HEK293 (cell line): ENCODE measurements at regions not wholly inside any gene's neighbourhood (a gene's known extent, or its start where the extent isn't known, plus 50 kb on each side); places are given as distances from the start of the nearest gene placed in this dataset.

ENCODE experiments used
- KLF1 ChIP-seq: fragments of 450-650 bp; formaldehyde crosslinking; IDR thresholded peaks from 2 replicates; pipeline ENCODE4 v1.5.1; 2016; ENCODE audit warnings: missing biosample characterization, missing genetic modification characterization
- SP7 ChIP-seq: fragments of 450-650 bp; formaldehyde crosslinking; IDR thresholded peaks from 2 replicates; pipeline ENCODE4 v1.5.1; 2016; ENCODE audit warnings: missing biosample characterization, missing genetic modification characterization
- TSHZ1 ChIP-seq: fragments of 450-650 bp; formaldehyde crosslinking; IDR thresholded peaks from 2 replicates; pipeline ENCODE4 v1.5.1; 2016; ENCODE audit warnings: missing biosample characterization, missing genetic modification characterization, borderline replicate concordance
- YY1 ChIP-seq: fragments of 450-650 bp; formaldehyde crosslinking; IDR thresholded peaks from 2 replicates; pipeline ENCODE4 v1.5.1; 2018; ENCODE audit warnings: missing biosample characterization, missing genetic modification characterization
- ZFHX2 ChIP-seq: fragments of 450-650 bp; formaldehyde crosslinking; conservative IDR thresholded peaks from 2 replicates; pipeline ENCODE4 v1.5.1; 2016; ENCODE audit warnings: missing biosample characterization, missing genetic modification characterization
- ZNF140 ChIP-seq: fragments of 450-650 bp; formaldehyde crosslinking; IDR thresholded peaks from 2 replicates; pipeline ENCODE4 v1.5.1; 2016; ENCODE audit warnings: missing biosample characterization, missing genetic modification characterization
- ZNF274 ChIP-seq, 2 experiments: fragments of 200-500 bp in 1 of 2; fragments of 450-650 bp in 1 of 2; sonication (Bioruptor generic) in 1 of 2; formaldehyde crosslinking in 1 of 2; IDR thresholded peaks; 2 replicates each; pipeline versions ENCODE4 v1.5.1 to v1.6.1; 2014 to 2016; ENCODE audit warnings: borderline replicate concordance in 1 of 2, inconsistent platforms in 1 of 2, low read length in 1 of 2, missing biosample characterization in 1 of 2, missing genetic modification characterization in 1 of 2
- ZNF311 ChIP-seq: fragments of 450-650 bp; formaldehyde crosslinking; IDR thresholded peaks from 2 replicates; pipeline ENCODE4 v1.5.1; 2017; ENCODE audit warnings: missing biosample characterization, missing genetic modification characterization, borderline replicate concordance
- ZNF513 ChIP-seq: fragments of 450-650 bp; IDR thresholded peaks from 2 replicates; pipeline ENCODE4 v1.5.1; 2018; ENCODE audit warnings: missing biosample characterization, missing genetic modification characterization
- ZNF530 ChIP-seq: fragments of 450-650 bp; formaldehyde crosslinking; IDR thresholded peaks from 2 replicates; pipeline ENCODE4 v1.5.1; 2016; ENCODE audit warnings: low read depth, missing biosample characterization, missing genetic modification characterization
- ZNF785 ChIP-seq: fragments of 450-650 bp; formaldehyde crosslinking; IDR thresholded peaks from 2 replicates; pipeline ENCODE4 v1.5.1; 2016; ENCODE audit warnings: missing biosample characterization, missing genetic modification characterization

DNA sequence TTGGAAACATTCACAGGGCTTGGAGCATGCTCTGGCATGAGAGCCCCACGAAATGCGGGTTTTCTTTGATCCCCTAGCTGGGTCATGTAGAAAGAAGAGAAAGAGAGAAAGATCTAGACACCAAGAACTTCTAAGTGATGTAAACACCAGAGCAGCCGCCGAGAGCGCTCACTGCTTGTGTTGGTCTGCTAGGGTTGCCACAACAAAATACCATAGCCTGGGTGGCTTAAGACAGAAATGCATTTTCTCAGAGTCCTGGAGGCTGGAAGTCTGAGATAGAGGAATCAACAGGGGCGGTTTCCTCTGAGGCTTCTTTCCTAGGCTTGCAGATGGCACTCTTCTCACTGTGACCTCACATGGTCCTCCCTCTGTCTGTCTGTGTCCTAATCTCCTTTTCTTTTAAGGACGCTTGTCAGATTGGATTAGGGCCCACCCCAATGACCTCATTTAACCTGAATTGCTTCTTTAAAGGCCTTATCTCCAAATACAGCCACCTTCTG, 139.5 kb downstream of the CYLD start:
- TF ChIP-seq ZNF140 (tag by site-specific recombination) (no peak), ZNF513 (no peak), TSHZ1 (tag by site-specific recombination) (no peak), ZNF785 (tag by site-specific recombination) (no peak), ZNF274 (IDR thresholded peaks at IDR 0.05; ENCODE audit: low read length) (no peak), ZNF274 (tag by site-specific recombination; IDR thresholded peaks at IDR 0.05; ENCODE audit: borderline replicate concordance) (no peak), ZNF311 (tag by site-specific recombination) (no peak), SP7 (tag by site-specific recombination) (no peak), ZNF530 (tag by site-specific recombination) (no peak), ZFHX2 (no peak), KLF1 (tag by site-specific recombination) (no peak), YY1 (no peak)
